Calu3 (cell line): ENCODE measurements at regions not wholly inside any gene's neighbourhood (a gene's known extent, or its start where the extent isn't known, plus 50 kb on each side); places are given as distances from the start of the nearest gene placed in this dataset.

Experiments
- BruUV-seq: library from RNA; stranded (reverse); fragments of 400-500 nt; replicated peaks from 2 replicates; lab custom pipeline; 2021; lab: Mats Ljungman, UMichigan
- CTCF ChIA-PET: fragments of 300-600 bp; sonication (Branson Sonifier 250); formaldehyde crosslinking; loops from one replicate; lab custom pipeline; 2022; ENCODE audit warnings: antibody characterized with exemption; lab: Charles Lee
- DNase-seq: peaks from one replicate; pipeline ENCODE4 v3.0.0; 2022
- H3K27ac Mint-ChIP-seq: one replicate; pipeline ENCODE4 v1.8.0; 2022; ENCODE audit warnings: mixed read lengths; ENCODE audit not compliant: unreplicated experiment
- H3K27me3 Mint-ChIP-seq: one replicate; pipeline ENCODE4 v1.8.0; 2022; ENCODE audit warnings: mixed read lengths; ENCODE audit not compliant: unreplicated experiment
- H3K36me3 Mint-ChIP-seq: one replicate; pipeline ENCODE4 v1.8.0; 2022; ENCODE audit warnings: mild to moderate bottlenecking, moderate library complexity, mixed read lengths; ENCODE audit not compliant: insufficient read depth, unreplicated experiment
- H3K4me1 Mint-ChIP-seq: one replicate; pipeline ENCODE4 v1.8.0; 2022; ENCODE audit warnings: mild to moderate bottlenecking, low read depth, mixed read lengths; ENCODE audit not compliant: unreplicated experiment
- H3K4me3 Mint-ChIP-seq: one replicate; pipeline ENCODE4 v1.8.0; 2022; ENCODE audit warnings: mild to moderate bottlenecking, low read depth, moderate library complexity, mixed read lengths; ENCODE audit not compliant: unreplicated experiment
- H3K9me3 Mint-ChIP-seq: one replicate; pipeline ENCODE4 v1.8.0; 2022; ENCODE audit warnings: low read depth, mixed read lengths; ENCODE audit not compliant: unreplicated experiment
- intact Hi-C: fragments of 100-400 bp; cut with micrococcal nuclease; formaldehyde crosslinking; loops from one replicate; pipeline ENCODE4 v1.10.0; 2022; ENCODE audit not compliant: unreplicated experiment
- TF ChIP-seq, protein P1 (sequence below): fragments of 200-600 bp; IDR thresholded peaks from one replicate; pipeline ENCODE4 v1.8.0; 2022; ENCODE audit warnings: antibody characterized with exemption; ENCODE audit not compliant: unreplicated experiment

- BruUV-seq, result no TSS peak
Observed at GRCh38 chr21:29228306-29228705, 70.4 kb upstream of the BACH1 start.

GRCh38 chr21:29230551-29231261, 68.0 kb upstream of the BACH1 start:
- intact Hi-C loops, result no loop called here

More at GRCh38 chr21:29228306-29228705, 70.4 kb upstream of the BACH1 start:
- CTCF ChIA-PET, result interaction anchor here (0.7 kb wide), 1 partner anchor 9 kb away, joined by 3 read pairs; no protein-coding TSS in a partner anchor
- TF ChIP-seq, protein P1, sequence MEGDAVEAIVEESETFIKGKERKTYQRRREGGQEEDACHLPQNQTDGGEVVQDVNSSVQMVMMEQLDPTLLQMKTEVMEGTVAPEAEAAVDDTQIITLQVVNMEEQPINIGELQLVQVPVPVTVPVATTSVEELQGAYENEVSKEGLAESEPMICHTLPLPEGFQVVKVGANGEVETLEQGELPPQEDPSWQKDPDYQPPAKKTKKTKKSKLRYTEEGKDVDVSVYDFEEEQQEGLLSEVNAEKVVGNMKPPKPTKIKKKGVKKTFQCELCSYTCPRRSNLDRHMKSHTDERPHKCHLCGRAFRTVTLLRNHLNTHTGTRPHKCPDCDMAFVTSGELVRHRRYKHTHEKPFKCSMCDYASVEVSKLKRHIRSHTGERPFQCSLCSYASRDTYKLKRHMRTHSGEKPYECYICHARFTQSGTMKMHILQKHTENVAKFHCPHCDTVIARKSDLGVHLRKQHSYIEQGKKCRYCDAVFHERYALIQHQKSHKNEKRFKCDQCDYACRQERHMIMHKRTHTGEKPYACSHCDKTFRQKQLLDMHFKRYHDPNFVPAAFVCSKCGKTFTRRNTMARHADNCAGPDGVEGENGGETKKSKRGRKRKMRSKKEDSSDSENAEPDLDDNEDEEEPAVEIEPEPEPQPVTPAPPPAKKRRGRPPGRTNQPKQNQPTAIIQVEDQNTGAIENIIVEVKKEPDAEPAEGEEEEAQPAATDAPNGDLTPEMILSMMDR, result no peak
- H3K36me3 Mint-ChIP-seq, result no peaks in the 10 kb centered on the region
- no peaks in the 10 kb centered on the region for H3K27me3 Mint-ChIP-seq
- no peak for DNase-seq
- no peak overlapping the region for H3K4me3 Mint-ChIP-seq
- H3K4me1 Mint-ChIP-seq, result peaks cover 31% of the 10 kb centered on the region
- intact Hi-C loops, result no loop called here
- H3K27ac Mint-ChIP-seq, result no peak overlapping the region
- H3K9me3 Mint-ChIP-seq, result no peaks in the 10 kb centered on the region

DNA sequence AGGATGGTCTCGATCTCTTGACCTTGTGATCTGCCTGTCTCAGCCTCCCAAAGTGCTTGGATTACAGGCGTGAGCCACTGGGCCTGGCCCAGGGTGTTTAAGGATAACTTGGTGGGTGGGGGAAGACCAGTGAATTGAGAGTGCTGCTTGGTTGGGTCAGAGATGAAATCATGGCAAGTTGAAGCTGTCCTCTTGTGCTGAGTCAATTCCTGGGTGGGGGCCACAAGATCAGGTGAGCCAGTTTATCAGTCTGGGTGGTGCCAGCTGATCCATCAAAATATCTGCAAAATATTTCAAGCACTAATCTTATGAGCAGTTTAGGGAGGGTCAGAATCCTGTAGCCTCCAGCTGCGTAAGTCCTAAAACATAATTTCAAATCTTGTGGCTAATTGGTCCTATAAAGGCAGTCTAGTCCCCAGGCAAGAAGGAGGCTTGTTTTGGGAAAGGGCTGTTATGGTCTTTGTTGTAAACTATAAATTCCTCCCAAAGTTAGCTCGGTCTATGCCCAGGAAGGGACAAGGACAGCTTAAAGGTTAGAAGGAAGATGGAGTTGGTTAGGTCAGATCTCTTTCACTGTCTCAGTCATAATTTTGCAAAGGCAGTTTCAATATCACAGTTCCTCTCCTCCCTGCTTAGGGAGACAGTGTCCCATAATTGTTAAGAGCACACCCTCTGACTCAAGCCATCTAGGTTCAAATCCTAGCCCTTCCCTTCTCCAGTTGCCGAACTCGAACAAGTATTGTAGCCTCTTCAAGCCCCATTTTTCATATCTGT, 66.8 kb upstream of the BACH1 start:
- no peaks in the 10 kb centered on the region for H3K27me3 Mint-ChIP-seq
- no peak for DNase-seq
- no peak overlapping the region for H3K27ac Mint-ChIP-seq
- TF ChIP-seq, protein P1, result no peak
- H3K4me1 Mint-ChIP-seq, result peaks cover 21% of the 10 kb centered on the region
- no TSS peak for BruUV-seq
- intact Hi-C loops, result no loop called here
- no peak overlapping the region for H3K4me3 Mint-ChIP-seq
- H3K36me3 Mint-ChIP-seq, result no peaks in the 10 kb centered on the region
- CTCF ChIA-PET, result no interaction called here
- no peaks in the 10 kb centered on the region for H3K9me3 Mint-ChIP-seq

More at GRCh38 chr21:29230551-29231261, 68.0 kb upstream of the BACH1 start:
- Mint-ChIP-seq H3K27ac (no peak overlapping the region), H3K4me3 (no peak overlapping the region), H3K36me3 (no peaks in the 10 kb centered on the region), H3K27me3 (no peaks in the 10 kb centered on the region), H3K4me1 (peaks cover 24% of the 10 kb centered on the region), H3K9me3 (no peaks in the 10 kb centered on the region)
- TF ChIP-seq, protein P1, result no peak
- BruUV-seq, result no TSS peak
- CTCF ChIA-PET, result interaction anchor here (0.5 kb wide), 1 partner anchor 69 kb away, joined by 3 read pairs; no protein-coding TSS in a partner anchor
- no peak for DNase-seq

DNA sequence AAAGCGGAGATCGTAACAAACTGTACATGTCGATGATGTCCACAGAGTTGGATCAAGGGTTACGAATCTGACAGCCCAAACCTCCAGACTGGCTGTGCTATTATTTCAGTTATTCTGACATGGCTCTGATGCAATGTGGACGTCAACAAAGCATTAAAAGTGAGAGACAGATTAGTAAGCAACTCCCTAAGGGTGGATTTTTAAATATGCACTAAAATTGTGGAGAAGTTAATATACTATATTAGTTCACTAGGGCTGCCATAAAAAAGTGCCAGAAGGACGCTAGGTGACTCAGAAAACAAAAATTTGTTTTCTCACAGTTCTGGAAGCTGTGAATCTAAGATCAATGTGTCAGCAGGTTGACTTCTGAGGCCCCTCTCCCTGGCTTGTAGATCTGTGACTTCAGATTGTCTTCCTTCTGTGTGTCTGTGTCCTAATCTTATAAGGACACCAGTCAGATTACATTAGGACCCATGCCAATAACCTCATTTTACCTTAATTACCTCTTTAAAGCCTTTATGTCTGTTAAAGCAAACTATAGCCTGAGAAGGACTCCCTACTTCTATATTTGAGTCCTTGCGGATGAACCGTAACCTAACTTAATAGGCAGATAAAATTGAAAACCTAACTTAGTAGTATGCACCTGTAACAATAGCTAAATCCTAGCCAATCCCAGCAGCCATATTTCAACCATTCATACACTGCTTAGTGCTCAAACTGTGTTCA, 66.0 kb upstream of the BACH1 start:
- no TSS peak for BruUV-seq
- CTCF ChIA-PET, result no interaction called here
- no peaks in the 10 kb centered on the region for H3K27me3 Mint-ChIP-seq
- H3K4me3 Mint-ChIP-seq, result no peak overlapping the region
- H3K9me3 Mint-ChIP-seq, result no peaks in the 10 kb centered on the region
- no peaks in the 10 kb centered on the region for H3K36me3 Mint-ChIP-seq
- peaks cover 17% of the 10 kb centered on the region for H3K4me1 Mint-ChIP-seq
- H3K27ac Mint-ChIP-seq, result no peak overlapping the region
- no peak for DNase-seq
- intact Hi-C loops, result no loop called here
- TF ChIP-seq, protein P1, result no peak
